Gastrocnemius medialis (tissue), 4 donors: ENCODE measurements at regions not wholly inside any gene's neighbourhood (a gene's known extent, or its start where the extent isn't known, plus 50 kb on each side); places are given as distances from the start of the nearest gene placed in this dataset.

Experiments used
- ATAC-seq, 2 donors: fragments of 150-250 bp; one replicate each; pipeline ENCODE4 v1.9.1; 2016
- DNase-seq, 2 donors: peaks; one replicate each; pipeline ENCODE4 v3.0.0-alpha.2; 2019
- H3K27ac ChIP-seq, 4 donors: fragments of 200-600 bp; sonication (generic); 1 replicate in 1 of 4; 2 replicates in 3 of 4; pipeline ENCODE4 v1.5.1; 2016 to 2018; ENCODE audit warnings: mild to moderate bottlenecking in 2 of 4, moderate library complexity in 1 of 4
- H3K27me3 ChIP-seq, 3 donors: fragments of 200-600 bp; sonication (generic) in 2 of 3; 1 replicate in 1 of 3; 2 replicates in 2 of 3; pipeline versions ENCODE4 v1.5.1 to v1.6.0; 2016 to 2019; ENCODE audit warnings: mild to moderate bottlenecking in 1 of 3, moderate library complexity in 1 of 3
- H3K36me3 ChIP-seq, 2 donors: fragments of 200-600 bp; sonication (generic) in 1 of 2; one replicate each; pipeline ENCODE4 v1.5.1; 2017 to 2018
- H3K4me1 ChIP-seq, 2 donors: fragments of 200-600 bp; sonication (generic) in 1 of 2; one replicate each; pipeline ENCODE4 v1.5.1; 2016 to 2017; ENCODE audit warnings: mild to moderate bottlenecking in 2 of 2
- H3K4me3 ChIP-seq, 4 donors: fragments of 200-600 bp; sonication (generic) in 3 of 4; 1 replicate in 1 of 4; 2 replicates in 3 of 4; pipeline ENCODE4 v1.5.1; 2016 to 2019; ENCODE audit warnings: mild to moderate bottlenecking in 2 of 4
- H3K9me3 ChIP-seq, 3 donors: fragments of 200-600 bp; sonication (generic) in 2 of 3; 1 replicate in 1 of 3; 2 replicates in 2 of 3; pipeline ENCODE4 v1.5.1; 2016 to 2019
- CTCF ChIP-seq, 5 experiments: fragments of 450-650 bp in 3 of 5; fragments of 200-600 bp in 2 of 5; sonication (generic) in 2 of 5; IDR thresholded peaks in 4 of 5; conservative IDR thresholded peaks in 1 of 5; 1 replicate in 4 of 5; 2 replicates in 1 of 5; pipeline ENCODE4 v1.5.1; 2016 to 2019; ENCODE audit warnings: antibody characterized with exemption in 5 of 5, mild to moderate bottlenecking in 3 of 5, moderate library complexity in 3 of 5
- POLR2A ChIP-seq, 2 donors: fragments of 450-650 bp; IDR thresholded peaks; one replicate each; pipeline ENCODE4 v1.6.1; 2017; ENCODE audit warnings: antibody characterized with exemption in 2 of 2, mild to moderate bottlenecking in 2 of 2, moderate library complexity in 2 of 2
- in situ Hi-C, 4 donors: fragments of 200-750 bp; cut with MboI; loops; one replicate each; pipeline versions ENCODE4 v1.15.0 to v1.8.0; 2017; ENCODE audit warnings: low sequenced_read_pairs in 4 of 4
- intact Hi-C: fragments of 100-400 bp; cut with DNase I; formaldehyde crosslinking; loops from one replicate; pipeline ENCODE4 v1.15.1; 2023; ENCODE audit warnings: low total_unique reads

- no peaks in the 10 kb centered on the region for H3K36me3 ChIP-seq
- no peak overlapping the region for H3K4me3 ChIP-seq
- peaks cover 0 to 5% (median 0%) of the 10 kb centered on the region in 3 donors for H3K27me3 ChIP-seq
- no peak overlapping the region for H3K27ac ChIP-seq
- H3K4me1 ChIP-seq = no peaks in the 10 kb centered on the region
- in situ Hi-C loops = no loop called here
- H3K9me3 ChIP-seq = no peaks in the 10 kb centered on the region
- no peak for ATAC-seq
- no peak for DNase-seq
- no peak for TF ChIP-seq CTCF (IDR thresholded peaks at IDR 0.05 in 4 of 5, conservative IDR thresholded peaks at IDR 0.05 in 1 of 5)
- intact Hi-C loops = no loop called here
These were observed 162.4 kb upstream of the KCNG1 start for GRCh38 chr20:51185277-51185676.

- no peaks in the 10 kb centered on the region for H3K36me3 ChIP-seq
- H3K27me3 ChIP-seq = peaks cover 0 to 5% (median 0%) of the 10 kb centered on the region in 3 donors
- no peak overlapping the region for H3K4me3 ChIP-seq
- DNase-seq (no peak), ATAC-seq (no peak)
- intact Hi-C loops = no loop called here
- no peak overlapping the region for H3K27ac ChIP-seq
- no peak for TF ChIP-seq POLR2A (IDR thresholded peaks at IDR 0.05)
- TF ChIP-seq CTCF (IDR thresholded peaks at IDR 0.05 in 4 of 5, conservative IDR thresholded peaks at IDR 0.05 in 1 of 5) = no peak
- no peaks in the 10 kb centered on the region for H3K4me1 ChIP-seq
- in situ Hi-C loops = no loop called here
- H3K9me3 ChIP-seq = no peaks in the 10 kb centered on the region
These were observed 161.4 kb upstream of the KCNG1 start for GRCh38 chr20:51184289-51184688.

- H3K27ac ChIP-seq = no peak overlapping the region
- intact Hi-C loops = no loop called here
- in situ Hi-C loops = no loop called here
- ATAC-seq (no peak), DNase-seq (no peak)
- H3K4me3 ChIP-seq = no peak overlapping the region
- no peaks in the 10 kb centered on the region for H3K4me1 ChIP-seq
- no peaks in the 10 kb centered on the region for H3K36me3 ChIP-seq
- TF ChIP-seq POLR2A (IDR thresholded peaks at IDR 0.05) (no peak), CTCF (IDR thresholded peaks at IDR 0.05 in 4 of 5, conservative IDR thresholded peaks at IDR 0.05 in 1 of 5) (no peak)
- peaks cover 0 to 5% (median 0%) of the 10 kb centered on the region in 3 donors for H3K27me3 ChIP-seq
- H3K9me3 ChIP-seq = no peaks in the 10 kb centered on the region
These were observed 160.5 kb upstream of the KCNG1 start for GRCh38 chr20:51183451-51183850.

GRCh38 chr20:51182571-51182970 is 159.7 kb upstream of the KCNG1 start:
- TF ChIP-seq POLR2A (IDR thresholded peaks at IDR 0.05) (no peak), CTCF (IDR thresholded peaks at IDR 0.05 in 4 of 5, conservative IDR thresholded peaks at IDR 0.05 in 1 of 5) (no peak)
- H3K27ac ChIP-seq = no peak overlapping the region
- no peaks in the 10 kb centered on the region for H3K9me3 ChIP-seq
- H3K27me3 ChIP-seq = peaks cover 0 to 5% (median 0%) of the 10 kb centered on the region in 3 donors
- ATAC-seq (no peak), DNase-seq (no peak)
- no peaks in the 10 kb centered on the region for H3K36me3 ChIP-seq
- in situ Hi-C loops (no loop called here), intact Hi-C loops (no loop called here)
- no peaks in the 10 kb centered on the region for H3K4me1 ChIP-seq
- H3K4me3 ChIP-seq = no peak overlapping the region

- H3K27ac ChIP-seq = no peak overlapping the region
- H3K36me3 ChIP-seq = no peaks in the 10 kb centered on the region
- no peaks in the 10 kb centered on the region for H3K4me1 ChIP-seq
- DNase-seq (no peak), ATAC-seq (no peak)
- in situ Hi-C loops (no loop called here), intact Hi-C loops (no loop called here)
- no peak overlapping the region for H3K4me3 ChIP-seq
- no peaks in the 10 kb centered on the region for H3K9me3 ChIP-seq
- TF ChIP-seq CTCF (IDR thresholded peaks at IDR 0.05 in 4 of 5, conservative IDR thresholded peaks at IDR 0.05 in 1 of 5) = no peak
- no peak for TF ChIP-seq POLR2A (IDR thresholded peaks at IDR 0.05)
- no peaks in the 10 kb centered on the region for H3K27me3 ChIP-seq
These were observed 155.2 kb upstream of the KCNG1 start for GRCh38 chr20:51178153-51178552.
